Gastroesophageal sphincter (tissue), 4 donors: ENCODE measurements at regions not wholly inside any gene's neighbourhood (a gene's known extent, or its start where the extent isn't known, plus 50 kb on each side); places are given as distances from the start of the nearest gene placed in this dataset.

ENCODE experiments used
- ATAC-seq: fragments of 150-250 bp; one replicate; pipeline ENCODE4 v1.9.1; 2016; ENCODE audit warnings: mild to moderate bottlenecking, moderate library complexity
- H3K27ac ChIP-seq, 4 donors: fragments of 200-600 bp; sonication (generic) in 3 of 4; 1 replicate in 3 of 4; 2 replicates in 1 of 4; pipeline ENCODE4 v1.5.1; 2016 to 2019
- H3K27me3 ChIP-seq: fragments of 200-600 bp; sonication (generic); one replicate; pipeline ENCODE4 v1.5.1; 2019
- H3K36me3 ChIP-seq, 2 donors: fragments of 200-600 bp; sonication (generic); one replicate each; pipeline ENCODE4 v1.5.1; 2019; ENCODE audit warnings: control low read depth in 1 of 2
- H3K4me1 ChIP-seq, 3 donors: fragments of 200-600 bp; sonication (generic); 1 replicate in 2 of 3; 2 replicates in 1 of 3; pipeline ENCODE4 v1.5.1; 2016 to 2019; ENCODE audit warnings: control low read depth in 2 of 3
- H3K4me3 ChIP-seq, 2 donors: fragments of 200-600 bp; sonication (generic); one replicate each; pipeline ENCODE4 v1.5.1; 2019; ENCODE audit warnings: mild to moderate bottlenecking in 1 of 2, moderate library complexity in 1 of 2
- H3K9me3 ChIP-seq, 3 donors: fragments of 200-600 bp; sonication (generic); one replicate each; pipeline ENCODE4 v1.5.1; 2017 to 2019; ENCODE audit warnings: control low read depth in 2 of 3
- EP300 ChIP-seq: sonication (generic); formaldehyde crosslinking; IDR thresholded peaks from one replicate; pipeline ENCODE4 v1.6.1; 2017; ENCODE audit warnings: antibody characterized with exemption, mild to moderate bottlenecking
- POLR2A ChIP-seq, 2 donors: fragments of 450-650 bp; IDR thresholded peaks; one replicate each; pipeline ENCODE4 v1.6.1; 2017; ENCODE audit warnings: antibody characterized with exemption in 2 of 2, mild to moderate bottlenecking in 2 of 2, moderate library complexity in 1 of 2
- POLR2AphosphoS5 ChIP-seq: sonication (generic); formaldehyde crosslinking; IDR thresholded peaks from one replicate; pipeline ENCODE4 v1.6.1; 2017; ENCODE audit warnings: antibody characterized with exemption
- WGBS, 2 donors: methylation state at CpG; one replicate each; pipeline ENCODE4 v1.1.5; 2018; ENCODE audit warnings: low coverage in 1 of 2; 5-methylcytosine and 5-hydroxymethylcytosine counted together
- TF ChIP-seq, protein P1 (sequence below), 4 experiments: fragments of 200-600 bp in 2 of 4; fragments of 450-650 bp in 2 of 4; sonication (generic) in 1 of 4; IDR thresholded peaks; one replicate each; pipeline ENCODE4 v1.5.1; 2017 to 2019; ENCODE audit warnings: antibody characterized with exemption in 4 of 4, mild to moderate bottlenecking in 2 of 4, moderate library complexity in 2 of 4

DNA sequence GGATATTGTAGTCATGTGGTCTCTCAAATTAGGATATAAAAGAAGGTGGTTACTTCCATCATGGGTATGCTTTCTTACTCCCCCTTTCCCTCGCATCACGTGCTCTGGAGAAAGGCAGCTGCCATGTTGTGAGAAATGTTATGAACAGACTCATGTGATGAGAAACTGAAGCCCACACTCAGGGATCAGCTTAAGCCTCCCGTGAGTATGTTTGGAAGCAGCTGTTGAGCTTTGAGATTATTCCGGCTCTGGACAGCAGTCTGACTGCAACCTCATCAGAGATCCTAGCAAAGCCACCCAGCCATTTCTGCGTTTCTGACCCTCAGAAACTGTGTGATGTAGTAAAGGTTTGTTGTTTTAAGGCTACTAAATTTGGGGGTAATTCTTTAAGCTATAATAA is 700.1 kb downstream of the ADCYAP1 start:
- H3K4me3 ChIP-seq, result no peak overlapping the region
- no peaks in the 10 kb centered on the region for H3K4me1 ChIP-seq
- no peak for ATAC-seq
- H3K36me3 ChIP-seq, result no peaks in the 10 kb centered on the region
- H3K27ac ChIP-seq, result no peak overlapping the region
- H3K9me3 ChIP-seq, result no peaks in the 10 kb centered on the region
- WGBS, 2 donors, result 28 to 30% methylated on average over 3 of the region's 5 CpGs
- no peaks in the 10 kb centered on the region for H3K27me3 ChIP-seq
- TF ChIP-seq POLR2AphosphoS5, result no peak
- TF ChIP-seq POLR2A (IDR thresholded peaks at IDR 0.05), result no peak
- TF ChIP-seq, protein P1, sequence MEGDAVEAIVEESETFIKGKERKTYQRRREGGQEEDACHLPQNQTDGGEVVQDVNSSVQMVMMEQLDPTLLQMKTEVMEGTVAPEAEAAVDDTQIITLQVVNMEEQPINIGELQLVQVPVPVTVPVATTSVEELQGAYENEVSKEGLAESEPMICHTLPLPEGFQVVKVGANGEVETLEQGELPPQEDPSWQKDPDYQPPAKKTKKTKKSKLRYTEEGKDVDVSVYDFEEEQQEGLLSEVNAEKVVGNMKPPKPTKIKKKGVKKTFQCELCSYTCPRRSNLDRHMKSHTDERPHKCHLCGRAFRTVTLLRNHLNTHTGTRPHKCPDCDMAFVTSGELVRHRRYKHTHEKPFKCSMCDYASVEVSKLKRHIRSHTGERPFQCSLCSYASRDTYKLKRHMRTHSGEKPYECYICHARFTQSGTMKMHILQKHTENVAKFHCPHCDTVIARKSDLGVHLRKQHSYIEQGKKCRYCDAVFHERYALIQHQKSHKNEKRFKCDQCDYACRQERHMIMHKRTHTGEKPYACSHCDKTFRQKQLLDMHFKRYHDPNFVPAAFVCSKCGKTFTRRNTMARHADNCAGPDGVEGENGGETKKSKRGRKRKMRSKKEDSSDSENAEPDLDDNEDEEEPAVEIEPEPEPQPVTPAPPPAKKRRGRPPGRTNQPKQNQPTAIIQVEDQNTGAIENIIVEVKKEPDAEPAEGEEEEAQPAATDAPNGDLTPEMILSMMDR (IDR thresholded peaks at IDR 0.05), result no peak
- no peak for TF ChIP-seq EP300

DNA sequence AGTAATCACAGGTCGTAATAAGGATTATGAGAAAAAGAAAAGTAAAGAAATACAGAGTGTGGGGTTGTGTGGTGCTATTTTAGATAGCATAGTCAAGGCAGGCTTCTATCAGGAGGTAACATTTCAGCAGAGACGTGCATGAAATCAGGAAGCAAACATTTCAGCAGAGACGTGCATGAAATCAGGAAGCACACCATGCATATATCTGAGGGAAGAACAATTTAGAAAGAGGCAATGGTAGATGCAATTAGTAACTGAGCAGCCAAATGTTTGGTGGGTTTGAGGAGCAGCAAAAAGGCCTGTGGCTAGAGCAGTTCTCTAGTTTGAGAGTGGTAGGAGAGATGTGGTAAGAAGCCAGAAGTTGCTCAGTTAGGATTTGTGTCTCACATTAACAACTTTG is 713.7 kb downstream of the ADCYAP1 start:
- no peak overlapping the region for H3K27ac ChIP-seq
- H3K36me3 ChIP-seq, result no peaks in the 10 kb centered on the region
- no peaks in the 10 kb centered on the region for H3K27me3 ChIP-seq
- H3K4me1 ChIP-seq, result no peaks in the 10 kb centered on the region
- H3K4me3 ChIP-seq, result no peak overlapping the region
- no peak for ATAC-seq
- TF ChIP-seq POLR2A (IDR thresholded peaks at IDR 0.05), result no peak
- no peak for TF ChIP-seq EP300
- no peak for TF ChIP-seq POLR2AphosphoS5
- TF ChIP-seq, protein P1 (IDR thresholded peaks at IDR 0.05), result no peak
- WGBS, 2 donors, result 50 to 51% methylated on average over 2 to 3 of the region's 3 CpGs
- H3K9me3 ChIP-seq, result no peaks in the 10 kb centered on the region

DNA sequence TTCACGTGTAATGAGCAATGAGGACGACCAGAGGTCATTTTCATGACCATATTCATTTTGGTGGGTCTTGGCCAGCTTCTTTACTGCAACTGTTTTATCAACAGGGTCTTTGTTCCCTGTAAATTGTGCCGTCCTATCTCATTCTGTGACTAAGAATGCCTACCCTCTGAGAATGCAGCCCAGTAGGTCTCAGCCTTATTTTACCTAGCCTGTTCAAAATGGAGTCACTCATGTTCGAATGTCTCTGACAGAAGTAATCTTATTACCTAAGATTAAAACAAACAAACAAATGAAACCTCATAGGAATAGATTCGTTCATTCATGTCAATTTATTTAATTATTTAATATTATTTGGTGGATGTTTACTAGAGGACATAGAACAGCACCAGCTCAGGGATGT is 714.8 kb downstream of the ADCYAP1 start:
- TF ChIP-seq, protein P1 (IDR thresholded peaks at IDR 0.05), result no peak
- TF ChIP-seq POLR2AphosphoS5 (no peak), POLR2A (IDR thresholded peaks at IDR 0.05) (no peak), EP300 (no peak)
- no peak overlapping the region for H3K4me3 ChIP-seq
- H3K36me3 ChIP-seq, result no peaks in the 10 kb centered on the region
- no peak for ATAC-seq
- H3K27ac ChIP-seq, result no peak overlapping the region
- no peaks in the 10 kb centered on the region for H3K27me3 ChIP-seq
- no peaks in the 10 kb centered on the region for H3K4me1 ChIP-seq
- WGBS, 2 donors, result 54 to 56% methylated on average over 3 to 5 of the region's 5 CpGs
- H3K9me3 ChIP-seq, result no peaks in the 10 kb centered on the region

DNA sequence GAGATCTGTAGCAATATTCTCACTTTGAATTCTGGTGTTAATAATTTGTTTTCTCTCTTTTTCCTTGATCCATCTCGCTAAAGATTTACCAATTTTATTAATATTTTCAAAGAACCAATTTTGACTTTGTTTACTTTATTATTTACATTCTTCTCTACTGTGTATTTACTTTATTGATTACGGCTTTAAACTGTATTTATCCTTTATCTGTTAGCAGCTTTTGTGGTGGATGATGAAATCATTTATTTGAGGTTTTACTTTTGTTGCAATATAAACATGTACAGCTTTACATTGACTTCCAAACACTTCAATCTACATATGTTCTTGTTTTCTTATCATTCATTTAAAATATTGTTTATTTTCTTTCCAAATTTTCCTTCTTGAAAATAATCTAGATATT is 719.9 kb downstream of the ADCYAP1 start:
- no peak overlapping the region for H3K4me3 ChIP-seq
- H3K27me3 ChIP-seq, result no peaks in the 10 kb centered on the region
- no peak overlapping the region for H3K27ac ChIP-seq
- no peaks in the 10 kb centered on the region for H3K36me3 ChIP-seq
- no peaks in the 10 kb centered on the region for H3K4me1 ChIP-seq
- WGBS, 2 donors, result 70 to 82% methylated on average over 2 of the region's 2 CpGs
- TF ChIP-seq EP300, result no peak
- TF ChIP-seq, protein P1 (IDR thresholded peaks at IDR 0.05), result no peak
- no peak for TF ChIP-seq POLR2A (IDR thresholded peaks at IDR 0.05)
- TF ChIP-seq POLR2AphosphoS5, result no peak
- H3K9me3 ChIP-seq, result no peaks in the 10 kb centered on the region
- no peak for ATAC-seq

DNA sequence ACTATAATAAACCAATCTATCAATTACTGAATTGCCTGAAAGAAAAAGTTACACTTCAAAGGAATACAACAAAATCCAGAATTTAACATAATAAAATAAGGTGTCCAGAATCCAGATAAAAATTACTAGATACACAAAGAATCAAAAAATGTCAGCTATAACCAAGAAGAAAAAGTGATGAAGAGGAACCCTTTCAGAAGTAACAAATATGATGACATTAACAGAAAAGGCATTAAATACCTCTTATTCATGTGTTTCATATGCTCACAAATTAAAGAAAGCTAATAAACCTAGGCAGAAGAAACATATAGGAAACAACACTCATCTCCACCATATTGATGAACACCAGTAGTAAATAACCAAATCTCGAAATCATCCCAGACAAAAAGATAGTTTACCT is 722.8 kb downstream of the ADCYAP1 start:
- H3K4me1 ChIP-seq, result no peaks in the 10 kb centered on the region
- no peak for ATAC-seq

More for the DNA sequence above, 722.8 kb downstream of the ADCYAP1 start:
- 44% methylated on average over 1 of the region's 1 CpG; no CpG with 5 or more reads in 1 of the 2 donors for WGBS, 2 donors
- Histone ChIP-seq H3K27ac (no peak overlapping the region), H3K4me3 (no peak overlapping the region), H3K9me3 (peaks cover 0 to 13% (median 0%) of the 10 kb centered on the region in 3 donors), H3K27me3 (no peaks in the 10 kb centered on the region), H3K36me3 (no peaks in the 10 kb centered on the region)
- TF ChIP-seq EP300 (no peak), POLR2A (IDR thresholded peaks at IDR 0.05) (no peak), POLR2AphosphoS5 (no peak)
- TF ChIP-seq, protein P1 (IDR thresholded peaks at IDR 0.05), result no peak
